Tibial nerve (tissue), 4 donors: ENCODE measurements at regions not wholly inside any gene's neighbourhood (a gene's known extent, or its start where the extent isn't known, plus 50 kb on each side); places are given as distances from the start of the nearest gene placed in this dataset.

Experiments
- DNase-seq, 2 donors: peaks; one replicate each; pipeline ENCODE4 v3.0.0-alpha.2; 2019; ENCODE audit warnings: low spot score in 2 of 2
- H3K27ac ChIP-seq, 4 donors: fragments of 200-600 bp; sonication (generic) in 3 of 4; one replicate each; pipeline ENCODE4 v1.5.1; 2017 to 2019; ENCODE audit warnings: mild to moderate bottlenecking in 1 of 4
- H3K27me3 ChIP-seq, 2 donors: fragments of 200-600 bp; sonication (generic) in 1 of 2; one replicate each; pipeline versions ENCODE4 v1.5.1 to v1.6.0; 2017 to 2019
- H3K36me3 ChIP-seq, 3 donors: fragments of 200-600 bp; sonication (generic); one replicate each; pipeline ENCODE4 v1.5.1; 2018 to 2019
- H3K4me1 ChIP-seq, 4 donors: fragments of 200-600 bp; sonication (generic) in 3 of 4; one replicate each; pipeline ENCODE4 v1.5.1; 2017 to 2019
- H3K4me3 ChIP-seq, 4 donors: fragments of 200-600 bp; sonication (generic) in 3 of 4; one replicate each; pipeline ENCODE4 v1.5.1; 2017 to 2019; ENCODE audit warnings: mild to moderate bottlenecking in 1 of 4, moderate library complexity in 1 of 4
- H3K9me3 ChIP-seq, 4 donors: fragments of 200-600 bp; sonication (generic) in 3 of 4; one replicate each; pipeline ENCODE4 v1.5.1; 2017 to 2019
- CTCF ChIP-seq, 5 experiments: fragments of 200-600 bp in 3 of 5; fragments of 450-650 bp in 2 of 5; sonication (generic) in 3 of 5; IDR thresholded peaks; one replicate each; pipeline ENCODE4 v1.5.1; 2016 to 2019; ENCODE audit warnings: antibody characterized with exemption in 5 of 5, mild to moderate bottlenecking in 3 of 5, moderate library complexity in 2 of 5
- EP300 ChIP-seq, 2 donors: sonication (generic); formaldehyde crosslinking; IDR thresholded peaks; one replicate each; pipeline ENCODE4 v1.6.1; 2017; ENCODE audit warnings: antibody characterized with exemption in 2 of 2, mild to moderate bottlenecking in 1 of 2
- POLR2A ChIP-seq, 2 donors: fragments of 450-650 bp; IDR thresholded peaks; one replicate each; pipeline ENCODE4 v1.6.1; 2017; ENCODE audit warnings: antibody characterized with exemption in 2 of 2, mild to moderate bottlenecking in 2 of 2, moderate library complexity in 2 of 2
- WGBS, 2 donors: methylation state at CpG; one replicate each; pipeline ENCODE4 v1.1.5; 2018; 5-methylcytosine and 5-hydroxymethylcytosine counted together

GRCh38 chr2:6064757-6065156, 372.6 kb downstream of the SOX11 start:
- TF ChIP-seq POLR2A (IDR thresholded peaks at IDR 0.05), result no peak
- TF ChIP-seq CTCF (IDR thresholded peaks at IDR 0.05), result no peak
- no peak for TF ChIP-seq EP300 (IDR thresholded peaks at IDR 0.05)
- Histone ChIP-seq H3K9me3 (no peaks in the 10 kb centered on the region), H3K27me3 (no peaks in the 10 kb centered on the region), H3K4me3 (no peak overlapping the region), H3K36me3 (no peaks in the 10 kb centered on the region), H3K4me1 (no peaks in the 10 kb centered on the region), H3K27ac (no peak overlapping the region)
- no peak for DNase-seq
- WGBS, 2 donors, result 86 to 91% methylated on average over 2 of the region's 2 CpGs

GRCh38 chr2:6065703-6066102, 373.5 kb downstream of the SOX11 start:
- no peak for TF ChIP-seq POLR2A (IDR thresholded peaks at IDR 0.05)
- TF ChIP-seq CTCF (IDR thresholded peaks at IDR 0.05), result no peak
- DNase-seq, result no peak
- WGBS, 2 donors, result 89 to 92% methylated on average over 3 of the region's 3 CpGs
- H3K4me3 ChIP-seq, result no peak overlapping the region
- H3K4me1 ChIP-seq, result no peaks in the 10 kb centered on the region
- no peaks in the 10 kb centered on the region for H3K36me3 ChIP-seq
- H3K9me3 ChIP-seq, result no peaks in the 10 kb centered on the region
- H3K27me3 ChIP-seq, result no peaks in the 10 kb centered on the region
- H3K27ac ChIP-seq, result no peak overlapping the region

- Histone ChIP-seq H3K27ac (no peak overlapping the region), H3K27me3 (no peaks in the 10 kb centered on the region), H3K4me1 (no peaks in the 10 kb centered on the region), H3K4me3 (no peak overlapping the region), H3K36me3 (no peaks in the 10 kb centered on the region), H3K9me3 (no peaks in the 10 kb centered on the region)
- no peak for DNase-seq
- TF ChIP-seq CTCF (IDR thresholded peaks at IDR 0.05) (no peak), EP300 (IDR thresholded peaks at IDR 0.05) (no peak), POLR2A (IDR thresholded peaks at IDR 0.05) (no peak)
- 75 to 80% methylated on average over 6 of the region's 6 CpGs for WGBS, 2 donors
Measured at GRCh38 chr2:6067089-6067488, 374.9 kb downstream of the SOX11 start.

- no peaks in the 10 kb centered on the region for H3K27me3 ChIP-seq
- peaks cover 0 to 4% (median 0%) of the 10 kb centered on the region in 4 donors for H3K4me1 ChIP-seq
- TF ChIP-seq CTCF (IDR thresholded peaks at IDR 0.05), result no peak
- TF ChIP-seq EP300 (IDR thresholded peaks at IDR 0.05), result no peak
- TF ChIP-seq POLR2A (IDR thresholded peaks at IDR 0.05), result no peak
- no peak for DNase-seq
- H3K36me3 ChIP-seq, result no peaks in the 10 kb centered on the region
- H3K27ac ChIP-seq, result no peak overlapping the region
- no peak overlapping the region for H3K4me3 ChIP-seq
- no peaks in the 10 kb centered on the region for H3K9me3 ChIP-seq
Measured at GRCh38 chr2:6067806-6068205, 375.6 kb downstream of the SOX11 start.

- H3K4me1 ChIP-seq, result peaks cover 0 to 10% (median 0%) of the 10 kb centered on the region in 4 donors
- WGBS, 2 donors, result 63 to 77% methylated on average over 6 of the region's 6 CpGs
- H3K36me3 ChIP-seq, result no peaks in the 10 kb centered on the region
- H3K4me3 ChIP-seq, result no peak overlapping the region
- no peak for TF ChIP-seq EP300 (IDR thresholded peaks at IDR 0.05)
- no peak for TF ChIP-seq CTCF (IDR thresholded peaks at IDR 0.05)
- no peak for TF ChIP-seq POLR2A (IDR thresholded peaks at IDR 0.05)
- no peak for DNase-seq
- no peaks in the 10 kb centered on the region for H3K27me3 ChIP-seq
- H3K27ac ChIP-seq, result no peak overlapping the region
- no peaks in the 10 kb centered on the region for H3K9me3 ChIP-seq
Measured at GRCh38 chr2:6068429-6068828, 376.2 kb downstream of the SOX11 start.
